Activated B cell treated with CpG ODN at 0.5 μM for 24 hours (primary cell): ENCODE measurements at regions not wholly inside any gene's neighbourhood (a gene's known extent, or its start where the extent isn't known, plus 50 kb on each side); places are given as distances from the start of the nearest gene placed in this dataset.

Experiments
- ATAC-seq: fragments of 200-7000 bp; cut with Tn5 transposase; one replicate; pipeline ENCODE4 v1.10.0; 2021; ENCODE audit warnings: low read depth, mild to moderate bottlenecking, moderate library complexity
- CTCF ChIA-PET: fragments of 350-600 bp; sonication (Branson Sonifier 250); formaldehyde crosslinking; loops from one replicate; lab custom pipeline; 2021; ENCODE audit warnings: antibody characterized with exemption; lab: Charles Lee
- POLR2A ChIA-PET: fragments of 350-600 bp; sonication (Branson Sonifier 250); formaldehyde crosslinking; loops from one replicate; lab custom pipeline; 2021; ENCODE audit warnings: antibody characterized with exemption; lab: Charles Lee
- DNase-seq: peaks from one replicate; pipeline ENCODE4 v3.0.0; 2022
- H3K27ac Mint-ChIP-seq: one replicate; pipeline ENCODE4 v1.8.0; 2020; ENCODE audit warnings: mixed read lengths
- H3K27me3 Mint-ChIP-seq: one replicate; pipeline ENCODE4 v1.8.0; 2021; ENCODE audit warnings: mixed read lengths
- H3K36me3 Mint-ChIP-seq: one replicate; pipeline ENCODE4 v1.8.0; 2021; ENCODE audit warnings: low read depth, mixed read lengths
- H3K4me1 Mint-ChIP-seq: one replicate; pipeline ENCODE4 v1.8.0; 2021; ENCODE audit warnings: mixed read lengths
- H3K4me3 Mint-ChIP-seq: one replicate; pipeline ENCODE4 v1.8.0; 2020; ENCODE audit warnings: mild to moderate bottlenecking, mixed read lengths
- H3K9me3 Mint-ChIP-seq: one replicate; pipeline ENCODE4 v1.8.0; 2020; ENCODE audit warnings: mixed read lengths
- intact Hi-C: fragments of 100-400 bp; cut with micrococcal nuclease; formaldehyde crosslinking; loops from one replicate; pipeline ENCODE4 v1.15.1; 2024
- TF ChIP-seq, protein P1 (sequence below): fragments of 200-600 bp; IDR thresholded peaks from one replicate; pipeline ENCODE4 v1.8.0; 2022; ENCODE audit warnings: antibody characterized with exemption, mild to moderate bottlenecking

GRCh38 chr16:73891129-73891542, 405.5 kb upstream of the PSMD7 start:
- Mint-ChIP-seq H3K27ac (no peak overlapping the region), H3K4me3 (no peak overlapping the region)
- ATAC-seq = no peak

DNA sequence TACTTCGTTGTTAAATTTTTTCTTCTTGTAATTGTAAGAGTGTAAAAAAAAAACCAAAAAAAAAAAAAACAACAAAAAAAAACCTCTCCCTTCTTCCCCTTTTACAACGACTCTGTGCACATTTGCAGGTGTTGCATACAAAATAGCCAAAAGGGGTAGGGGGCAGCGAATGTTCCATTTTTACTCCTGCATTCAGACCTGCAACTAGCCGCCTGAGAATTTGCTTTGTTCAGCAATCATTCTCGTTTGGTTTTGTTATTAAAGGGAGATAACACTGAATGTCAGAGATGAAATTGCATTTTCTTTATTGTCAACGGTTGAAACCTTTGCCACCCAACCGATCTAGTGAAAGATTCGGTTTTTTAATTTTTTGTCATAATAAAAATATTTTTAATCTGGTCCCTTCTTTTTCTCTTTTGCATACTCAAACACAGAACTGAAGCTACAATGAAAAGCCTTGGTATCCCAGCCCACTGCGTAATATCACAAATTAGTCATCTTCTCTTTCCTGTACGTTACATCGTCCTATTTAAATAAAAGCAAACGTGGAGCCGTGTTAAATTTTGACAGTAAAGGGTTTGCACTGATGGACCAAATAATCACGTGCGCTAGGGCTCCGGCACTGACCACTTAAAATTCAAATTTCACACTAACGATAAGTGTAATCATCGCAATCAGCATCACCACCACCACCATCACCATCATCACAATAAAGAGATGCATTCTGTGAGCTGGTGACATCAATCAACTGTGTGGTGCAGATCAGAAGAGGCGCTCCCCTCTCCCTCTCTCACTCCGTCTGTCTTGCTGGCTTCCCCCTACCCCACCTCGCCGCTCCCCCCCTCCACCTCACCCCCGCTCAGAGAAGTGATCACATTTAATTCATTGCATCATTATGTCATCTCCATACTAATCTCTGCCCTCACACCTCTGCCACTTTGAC, 406.2 kb upstream of the PSMD7 start:
- Mint-ChIP-seq H3K36me3 (no peaks in the 10 kb centered on the region), H3K4me3 (no peak overlapping the region), H3K27ac (no peak overlapping the region), H3K27me3 (peaks cover 33% of the 10 kb centered on the region), H3K9me3 (no peaks in the 10 kb centered on the region), H3K4me1 (peaks cover 7% of the 10 kb centered on the region)
- intact Hi-C loops = no loop called here
- POLR2A ChIA-PET = no interaction called here
- no peak for DNase-seq
- no peak for ATAC-seq
- TF ChIP-seq, protein P1, sequence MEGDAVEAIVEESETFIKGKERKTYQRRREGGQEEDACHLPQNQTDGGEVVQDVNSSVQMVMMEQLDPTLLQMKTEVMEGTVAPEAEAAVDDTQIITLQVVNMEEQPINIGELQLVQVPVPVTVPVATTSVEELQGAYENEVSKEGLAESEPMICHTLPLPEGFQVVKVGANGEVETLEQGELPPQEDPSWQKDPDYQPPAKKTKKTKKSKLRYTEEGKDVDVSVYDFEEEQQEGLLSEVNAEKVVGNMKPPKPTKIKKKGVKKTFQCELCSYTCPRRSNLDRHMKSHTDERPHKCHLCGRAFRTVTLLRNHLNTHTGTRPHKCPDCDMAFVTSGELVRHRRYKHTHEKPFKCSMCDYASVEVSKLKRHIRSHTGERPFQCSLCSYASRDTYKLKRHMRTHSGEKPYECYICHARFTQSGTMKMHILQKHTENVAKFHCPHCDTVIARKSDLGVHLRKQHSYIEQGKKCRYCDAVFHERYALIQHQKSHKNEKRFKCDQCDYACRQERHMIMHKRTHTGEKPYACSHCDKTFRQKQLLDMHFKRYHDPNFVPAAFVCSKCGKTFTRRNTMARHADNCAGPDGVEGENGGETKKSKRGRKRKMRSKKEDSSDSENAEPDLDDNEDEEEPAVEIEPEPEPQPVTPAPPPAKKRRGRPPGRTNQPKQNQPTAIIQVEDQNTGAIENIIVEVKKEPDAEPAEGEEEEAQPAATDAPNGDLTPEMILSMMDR = no peak
- CTCF ChIA-PET = no interaction called here

More at GRCh38 chr16:73891129-73891542, 405.5 kb upstream of the PSMD7 start:
- ChIA-PET CTCF (no interaction called here), POLR2A (no interaction called here)
- no peaks in the 10 kb centered on the region for H3K36me3 Mint-ChIP-seq
- H3K4me1 Mint-ChIP-seq = peaks cover 7% of the 10 kb centered on the region
- intact Hi-C loops = no loop called here
- DNase-seq = no peak
- H3K9me3 Mint-ChIP-seq = no peaks in the 10 kb centered on the region
- TF ChIP-seq, protein P1 = no peak
- H3K27me3 Mint-ChIP-seq = peaks cover 30% of the 10 kb centered on the region

GRCh38 chr16:73888840-73889490, 407.6 kb upstream of the PSMD7 start:
- Mint-ChIP-seq H3K9me3 (no peaks in the 10 kb centered on the region), H3K36me3 (no peaks in the 10 kb centered on the region), H3K4me1 (peaks cover 7% of the 10 kb centered on the region), H3K4me3 (no peak overlapping the region), H3K27me3 (peaks cover 33% of the 10 kb centered on the region), H3K27ac (no peak overlapping the region)
- no peak for ATAC-seq
- ChIA-PET POLR2A (no interaction called here), CTCF (no interaction called here)
- TF ChIP-seq, protein P1 = no peak
- DNase-seq = no peak
- intact Hi-C loops = no loop called here

- CTCF ChIA-PET = no interaction called here
- no peaks in the 10 kb centered on the region for H3K9me3 Mint-ChIP-seq
- H3K4me3 Mint-ChIP-seq = no peak overlapping the region
- no peaks in the 10 kb centered on the region for H3K36me3 Mint-ChIP-seq
- peaks cover 7% of the 10 kb centered on the region for H3K4me1 Mint-ChIP-seq
- no peak overlapping the region for H3K27ac Mint-ChIP-seq
- POLR2A ChIA-PET = no interaction called here
- TF ChIP-seq, protein P1 = no peak
- intact Hi-C loops = no loop called here
- ATAC-seq = no peak
- peaks cover 34% of the 10 kb centered on the region for H3K27me3 Mint-ChIP-seq
- no peak for DNase-seq
Measured at GRCh38 chr16:73887911-73888310, 408.7 kb upstream of the PSMD7 start.

DNA sequence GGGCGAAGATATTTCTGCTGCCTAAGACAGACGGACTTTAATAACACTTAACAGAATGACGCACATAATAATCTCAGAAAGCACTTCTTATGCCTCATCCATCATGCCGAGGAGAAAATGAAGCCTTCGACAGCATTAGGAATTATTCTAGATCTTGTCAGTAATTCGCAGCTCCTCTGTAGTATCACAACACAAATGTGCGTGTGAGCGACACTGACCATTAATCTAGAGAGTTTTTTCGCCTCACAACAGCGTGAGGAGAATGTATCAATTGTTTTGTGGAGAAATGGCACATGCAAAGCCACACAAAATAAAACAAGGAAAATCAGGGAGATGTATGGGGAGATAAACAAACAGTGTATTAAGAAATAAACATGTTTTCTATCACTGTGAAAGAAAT, 410.2 kb upstream of the PSMD7 start:
- H3K4me3 Mint-ChIP-seq = no peak overlapping the region
- H3K4me1 Mint-ChIP-seq = peaks cover 7% of the 10 kb centered on the region
- H3K36me3 Mint-ChIP-seq = no peaks in the 10 kb centered on the region
- H3K9me3 Mint-ChIP-seq = no peaks in the 10 kb centered on the region
- TF ChIP-seq, protein P1 = no peak
- H3K27me3 Mint-ChIP-seq = peaks cover 24% of the 10 kb centered on the region
- ATAC-seq (no peak), DNase-seq (no peak)
- ChIA-PET POLR2A (no interaction called here), CTCF (no interaction called here)
- intact Hi-C loops = no loop called here
- no peak overlapping the region for H3K27ac Mint-ChIP-seq
